ENCODE measurements at regions not wholly inside any gene's neighbourhood (a gene's known extent, or its start where the extent isn't known, plus 50 kb on each side); places are given as distances from the start of the nearest gene placed in this dataset.

- H3K9me3 ChIP-seq (ENCODE audit: low read depth, low read length): no peaks in the 10 kb centered on the region
- no peak overlapping the region for H3K4me3 ChIP-seq (ENCODE audit: low read length)
- no peaks in the 10 kb centered on the region for H3K27me3 ChIP-seq (ENCODE audit: insufficient read depth, low read length)
- no peaks in the 10 kb centered on the region for H3K4me1 ChIP-seq (ENCODE audit: insufficient read depth, low read length)
Measured at GRCh38 chr10:52855546-52856325, 83.2 kb upstream of the MBL2 start.

- no peaks in the 10 kb centered on the region for H3K27me3 ChIP-seq (ENCODE audit: insufficient read depth, low read length)
- H3K4me1 ChIP-seq (ENCODE audit: insufficient read depth, low read length): no peaks in the 10 kb centered on the region
- no peaks in the 10 kb centered on the region for H3K9me3 ChIP-seq (ENCODE audit: low read depth, low read length)
- no peak overlapping the region for H3K4me3 ChIP-seq (ENCODE audit: low read length)
Measured at GRCh38 chr10:52853704-52854103, 81.1 kb upstream of the MBL2 start.

GRCh38 chr10:52836816-52837215, 64.2 kb upstream of the MBL2 start:
- Histone ChIP-seq H3K4me1 (ENCODE audit: insufficient read depth, low read length) (no peaks in the 10 kb centered on the region), H3K4me3 (ENCODE audit: low read length) (no peak overlapping the region), H3K9me3 (ENCODE audit: low read depth, low read length) (peaks cover 14% of the 10 kb centered on the region), H3K27me3 (ENCODE audit: insufficient read depth, low read length) (no peaks in the 10 kb centered on the region)

All from mononuclear cell (primary cell).